GM12878 (cell line): ENCODE measurements at regions not wholly inside any gene's neighbourhood (a gene's known extent, or its start where the extent isn't known, plus 50 kb on each side); places are given as distances from the start of the nearest gene placed in this dataset.

Experiments used
- ATAC-seq: fragments of 200-7000 bp; cut with Tn5 transposase; 3 replicates; pipeline ENCODE4 v1.9.1; 2020; ENCODE audit warnings: mild to moderate bottlenecking, moderate library complexity
- BruUV-seq: library from RNA; stranded (reverse); fragments of 400-500 nt; replicated peaks from 2 replicates; lab custom pipeline; 2021; lab: Mats Ljungman, UMichigan
- CTCF ChIA-PET: fragments of 300-600 bp; sonication (Branson Sonifier 250); formaldehyde crosslinking; extraction: SDS; loops from one replicate; lab custom pipeline; 2021; ENCODE audit warnings: inconsistent platforms; lab: Yijun Ruan, JAX
- POLR2A ChIA-PET: fragments of 350-600 bp; formaldehyde crosslinking; extraction: SDS; loops from one replicate; lab custom pipeline; 2021; ENCODE audit warnings: inconsistent platforms; lab: Charles Lee
- RAD21 ChIA-PET: fragments of 300-600 bp; sonication (Branson Sonifier 250); formaldehyde crosslinking; loops from one replicate; lab custom pipeline; 2023; ENCODE audit warnings: antibody characterized with exemption; ENCODE audit not compliant: unreplicated experiment; lab: Charles Lee
- SMC1A ChIA-PET: fragments of 300-600 bp; sonication (Branson Sonifier 250); formaldehyde crosslinking; loops from one replicate; lab custom pipeline; 2023; ENCODE audit not compliant: unreplicated experiment, uncharacterized antibody; lab: Charles Lee
- DNase-seq: peaks from one replicate; pipeline ENCODE4 v3.0.0-alpha.2; 2011; ENCODE audit warnings: low read depth, low spot score
- FAIRE-seq: peaks from 3 replicates; lab custom pipeline; 2011; peaks lifted over from hg19 to GRCh38; lab: Jason Lieb, UNC
- H2AFZ ChIP-seq: 2 replicates; pipeline ENCODE4 v1.6.0; 2011; ENCODE audit warnings: low read depth, low read length, control low read depth; ENCODE audit not compliant: control insufficient read depth
- H3K27ac ChIP-seq: 2 replicates; pipeline ENCODE4 v1.5.1; 2011; ENCODE audit warnings: control low read depth; ENCODE audit not compliant: control insufficient read depth, insufficient read depth
- H3K27me3 ChIP-seq, 2 experiments: replicated peaks in 1 of 2; 2 replicates each; pipeline versions ENCODE4 v1.6.0 to v1.6.1; 2011; ENCODE audit warnings: low read length in 1 of 2; ENCODE audit not compliant: control insufficient read depth in 2 of 2, insufficient read depth in 2 of 2
- H3K36me3 ChIP-seq, 2 experiments: 2 replicates each; pipeline ENCODE4 v1.5.1; 2011; ENCODE audit warnings: low read length in 1 of 2; ENCODE audit not compliant: control insufficient read depth in 2 of 2, insufficient read depth in 2 of 2
- H3K4me1 ChIP-seq: 2 replicates; pipeline ENCODE4 v1.6.1; 2011; ENCODE audit warnings: mild to moderate bottlenecking, low read length, moderate library complexity, mixed read lengths; ENCODE audit not compliant: control insufficient read depth, insufficient read depth
- H3K4me2 ChIP-seq: 2 replicates; pipeline ENCODE4 v1.6.0; 2011; ENCODE audit warnings: control low read depth; ENCODE audit not compliant: control insufficient read depth, insufficient read depth
- H3K4me3 ChIP-seq: fragments of 200-600 bp; sonication (generic); 2 replicates; pipeline ENCODE4 v1.5.1; 2016
- H3K79me2 ChIP-seq: 2 replicates; pipeline ENCODE4 v1.6.0; 2011; ENCODE audit warnings: low read length; ENCODE audit not compliant: control insufficient read depth, insufficient read depth
- H3K9ac ChIP-seq: 2 replicates; pipeline ENCODE4 v1.8.0; 2011; ENCODE audit warnings: low read length, control low read depth, mixed read lengths; ENCODE audit not compliant: control insufficient read depth, insufficient read depth
- H3K9me3 ChIP-seq: replicated peaks from 3 replicates; pipeline ENCODE4 v1.5.1; 2011; ENCODE audit warnings: mild to moderate bottlenecking, low read length; ENCODE audit not compliant: control insufficient read depth, insufficient read depth
- H4K20me1 ChIP-seq: 2 replicates; pipeline ENCODE4 v1.6.0; 2011; ENCODE audit not compliant: control insufficient read depth, insufficient read depth
- CEBPB ChIP-seq, 2 experiments: fragments of 150-350 bp in 1 of 2; IDR thresholded peaks; 2 replicates each; pipeline ENCODE4 v1.6.1; 2012 to 2014; ENCODE audit warnings: low read depth in 2 of 2, low read length in 2 of 2, borderline replicate concordance in 1 of 2, inconsistent platforms in 1 of 2
- E4F1 ChIP-seq: fragments of 450-650 bp; IDR thresholded peaks from 2 replicates; pipeline ENCODE4 v1.6.1; 2018; ENCODE audit warnings: borderline replicate concordance, mild to moderate bottlenecking; ENCODE audit not compliant: partially characterized antibody
- GATAD2B ChIP-seq: fragments of 450-650 bp; conservative IDR thresholded peaks from 2 replicates; pipeline ENCODE4 v1.6.1; 2017; ENCODE audit warnings: low read depth, mild to moderate bottlenecking, moderate library complexity
- HCFC1 ChIP-seq: fragments of 150-350 bp; IDR thresholded peaks from 2 replicates; pipeline ENCODE4 v1.6.1; 2014; ENCODE audit warnings: low read length
- HSF1 ChIP-seq: fragments of 150-350 bp; IDR thresholded peaks from 2 replicates; pipeline ENCODE4 v1.6.1; 2014; ENCODE audit warnings: mild to moderate bottlenecking, low read depth, low read length
- JUNB ChIP-seq: IDR thresholded peaks from 2 replicates; pipeline ENCODE4 v1.6.1; 2016; ENCODE audit warnings: antibody characterized with exemption, mild to moderate bottlenecking
- KLF5 ChIP-seq: fragments of 450-650 bp; IDR thresholded peaks from 2 replicates; pipeline ENCODE4 v1.6.1; 2014; ENCODE audit warnings: mild to moderate bottlenecking; ENCODE audit not compliant: partially characterized antibody
- LARP7 ChIP-seq: fragments of 450-650 bp; IDR thresholded peaks from 2 replicates; pipeline ENCODE4 v1.6.1; 2017; ENCODE audit warnings: mild to moderate bottlenecking
- NR2F1 ChIP-seq: fragments of 450-650 bp; conservative IDR thresholded peaks from 2 replicates; pipeline ENCODE4 v1.6.1; 2017; ENCODE audit warnings: mild to moderate bottlenecking
- NRF1 ChIP-seq: conservative IDR thresholded peaks from 2 replicates; pipeline ENCODE4 v1.6.1; 2011; ENCODE audit warnings: mild to moderate bottlenecking, low read depth, low read length, improper control_type of control experiment
- PML ChIP-seq: IDR thresholded peaks from 2 replicates; pipeline ENCODE4 v1.6.1; 2012; ENCODE audit warnings: low read length, inconsistent platforms
- SMAD1 ChIP-seq: fragments of 450-650 bp; IDR thresholded peaks from 2 replicates; pipeline ENCODE4 v1.6.1; 2018; ENCODE audit warnings: mild to moderate bottlenecking, low read depth; ENCODE audit not compliant: partially characterized antibody
- SMARCA5 ChIP-seq: fragments of 450-650 bp; IDR thresholded peaks from 2 replicates; pipeline ENCODE4 v1.6.1; 2017; ENCODE audit warnings: mild to moderate bottlenecking
- STAT3 ChIP-seq: IDR thresholded peaks from 2 replicates; pipeline ENCODE4 v1.6.1; 2011; ENCODE audit warnings: low read depth, low read length, improper control_type of control experiment
- USF1 ChIP-seq: IDR thresholded peaks from 2 replicates; pipeline ENCODE4 v1.6.1; 2011; ENCODE audit warnings: borderline replicate concordance, low read depth, mild to moderate bottlenecking, moderate library complexity, mixed read lengths, low read length; ENCODE audit not compliant: insufficient read depth; ENCODE audit errors: extremely low read length
- ZNF24 ChIP-seq: fragments of 450-650 bp; IDR thresholded peaks from 2 replicates; pipeline ENCODE4 v1.6.1; 2017; ENCODE audit warnings: antibody characterized with exemption, mild to moderate bottlenecking
- ZNF622 ChIP-seq: fragments of 450-650 bp; IDR thresholded peaks from 2 replicates; pipeline ENCODE4 v1.6.1; 2017; ENCODE audit warnings: mild to moderate bottlenecking, inconsistent platforms
- WGBS: methylation state at CpG from one replicate; pipeline ENCODE4 v1.1.6; 2016; ENCODE audit warnings: low lambda C conversion rate; ENCODE audit not compliant: insufficient replicate concordance, insufficient coverage; ENCODE audit errors: missing lambda C conversion rate; 5-methylcytosine and 5-hydroxymethylcytosine counted together
- in situ Hi-C: fragments of 300-500 bp; cut with MboI; formaldehyde crosslinking; loops from 9 replicates; pipeline ENCODE4 v1.14.3; 2018; ENCODE audit warnings: mixed read lengths
- intact Hi-C: fragments of 100-400 bp; cut with micrococcal nuclease; formaldehyde crosslinking; loops from one replicate; pipeline ENCODE4 v1.14.2; 2022; ENCODE audit not compliant: unreplicated experiment
- TF ChIP-seq, protein P1 (sequence below): IDR thresholded peaks from 2 replicates; pipeline ENCODE4 v1.6.1; 2012; ENCODE audit warnings: mild to moderate bottlenecking, low read depth, low read length
- TF ChIP-seq, protein P2 (sequence below): IDR thresholded peaks from 2 replicates; pipeline ENCODE4 v1.6.1; 2012; ENCODE audit warnings: low read depth, low read length, improper control_type of control experiment

GRCh38 chr11:106305458-106305857 lies 228.0 kb downstream of the AASDHPPT start:
- Histone ChIP-seq H3K27ac (no peak overlapping the region), H3K36me3 (no peaks in the 10 kb centered on the region), H3K4me2 (no peak overlapping the region), H4K20me1 (no peaks in the 10 kb centered on the region), H3K27me3 (no peaks in the 10 kb centered on the region), H3K9me3 (no peaks in the 10 kb centered on the region), H2AFZ (no peak overlapping the region), H3K9ac (no peak overlapping the region), H3K4me3 (no peak overlapping the region), H3K79me2 (no peaks in the 10 kb centered on the region), H3K4me1 (no peaks in the 10 kb centered on the region)
- FAIRE-seq (no peak), DNase-seq (no peak), ATAC-seq (no peak)
- no TSS peak for BruUV-seq
- ChIA-PET CTCF (no interaction called here), SMC1A (no interaction called here), RAD21 (no interaction called here), POLR2A (no interaction called here)
- in situ Hi-C loops (no loop called here), intact Hi-C loops (no loop called here)
- 8% methylated on average over 1 of the region's 1 CpG for WGBS
- TF ChIP-seq, protein P1, sequence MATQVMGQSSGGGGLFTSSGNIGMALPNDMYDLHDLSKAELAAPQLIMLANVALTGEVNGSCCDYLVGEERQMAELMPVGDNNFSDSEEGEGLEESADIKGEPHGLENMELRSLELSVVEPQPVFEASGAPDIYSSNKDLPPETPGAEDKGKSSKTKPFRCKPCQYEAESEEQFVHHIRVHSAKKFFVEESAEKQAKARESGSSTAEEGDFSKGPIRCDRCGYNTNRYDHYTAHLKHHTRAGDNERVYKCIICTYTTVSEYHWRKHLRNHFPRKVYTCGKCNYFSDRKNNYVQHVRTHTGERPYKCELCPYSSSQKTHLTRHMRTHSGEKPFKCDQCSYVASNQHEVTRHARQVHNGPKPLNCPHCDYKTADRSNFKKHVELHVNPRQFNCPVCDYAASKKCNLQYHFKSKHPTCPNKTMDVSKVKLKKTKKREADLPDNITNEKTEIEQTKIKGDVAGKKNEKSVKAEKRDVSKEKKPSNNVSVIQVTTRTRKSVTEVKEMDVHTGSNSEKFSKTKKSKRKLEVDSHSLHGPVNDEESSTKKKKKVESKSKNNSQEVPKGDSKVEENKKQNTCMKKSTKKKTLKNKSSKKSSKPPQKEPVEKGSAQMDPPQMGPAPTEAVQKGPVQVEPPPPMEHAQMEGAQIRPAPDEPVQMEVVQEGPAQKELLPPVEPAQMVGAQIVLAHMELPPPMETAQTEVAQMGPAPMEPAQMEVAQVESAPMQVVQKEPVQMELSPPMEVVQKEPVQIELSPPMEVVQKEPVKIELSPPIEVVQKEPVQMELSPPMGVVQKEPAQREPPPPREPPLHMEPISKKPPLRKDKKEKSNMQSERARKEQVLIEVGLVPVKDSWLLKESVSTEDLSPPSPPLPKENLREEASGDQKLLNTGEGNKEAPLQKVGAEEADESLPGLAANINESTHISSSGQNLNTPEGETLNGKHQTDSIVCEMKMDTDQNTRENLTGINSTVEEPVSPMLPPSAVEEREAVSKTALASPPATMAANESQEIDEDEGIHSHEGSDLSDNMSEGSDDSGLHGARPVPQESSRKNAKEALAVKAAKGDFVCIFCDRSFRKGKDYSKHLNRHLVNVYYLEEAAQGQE, result no peak
- no peak for TF ChIP-seq NR2F1
- TF ChIP-seq SMARCA5, result no peak
- TF ChIP-seq ZNF24, result no peak
- TF ChIP-seq JUNB, result no peak
- TF ChIP-seq CEBPB (IDR thresholded peaks at IDR 0.05; ENCODE audit: borderline replicate concordance in 1 of 2, low read depth in 2 of 2, low read length in 2 of 2), result no peak
- TF ChIP-seq LARP7, result no peak
- no peak for TF ChIP-seq STAT3
- no peak for TF ChIP-seq SMAD1
- TF ChIP-seq HSF1, result no peak
- TF ChIP-seq PML, result no peak
- TF ChIP-seq USF1, result no peak
- TF ChIP-seq, protein P2, sequence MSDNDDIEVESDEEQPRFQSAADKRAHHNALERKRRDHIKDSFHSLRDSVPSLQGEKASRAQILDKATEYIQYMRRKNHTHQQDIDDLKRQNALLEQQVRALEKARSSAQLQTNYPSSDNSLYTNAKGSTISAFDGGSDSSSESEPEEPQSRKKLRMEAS, result no peak
- TF ChIP-seq HCFC1, result no peak
- TF ChIP-seq ZNF622, result no peak
- TF ChIP-seq E4F1, result no peak
- no peak for TF ChIP-seq NRF1
- no peak for TF ChIP-seq KLF5
- no peak for TF ChIP-seq GATAD2B
